22Rv1 (cell line): ENCODE measurements at regions not wholly inside any gene's neighbourhood (a gene's known extent, or its start where the extent isn't known, plus 50 kb on each side); places are given as distances from the start of the nearest gene placed in this dataset.

Source experiments
- H3K27ac ChIP-seq: fragments of 450-650 bp; 2 replicates; pipeline ENCODE4 v1.5.1; 2017
- ZFX ChIP-seq: fragments of 450-650 bp; IDR thresholded peaks from 2 replicates; pipeline ENCODE4 v1.6.1; 2017; ENCODE audit warnings: antibody characterized with exemption, borderline replicate concordance
- TF ChIP-seq, protein P1 (sequence below): fragments of 450-650 bp; IDR thresholded peaks from 2 replicates; pipeline ENCODE4 v1.5.1; 2017; ENCODE audit warnings: mild to moderate bottlenecking

DNA sequence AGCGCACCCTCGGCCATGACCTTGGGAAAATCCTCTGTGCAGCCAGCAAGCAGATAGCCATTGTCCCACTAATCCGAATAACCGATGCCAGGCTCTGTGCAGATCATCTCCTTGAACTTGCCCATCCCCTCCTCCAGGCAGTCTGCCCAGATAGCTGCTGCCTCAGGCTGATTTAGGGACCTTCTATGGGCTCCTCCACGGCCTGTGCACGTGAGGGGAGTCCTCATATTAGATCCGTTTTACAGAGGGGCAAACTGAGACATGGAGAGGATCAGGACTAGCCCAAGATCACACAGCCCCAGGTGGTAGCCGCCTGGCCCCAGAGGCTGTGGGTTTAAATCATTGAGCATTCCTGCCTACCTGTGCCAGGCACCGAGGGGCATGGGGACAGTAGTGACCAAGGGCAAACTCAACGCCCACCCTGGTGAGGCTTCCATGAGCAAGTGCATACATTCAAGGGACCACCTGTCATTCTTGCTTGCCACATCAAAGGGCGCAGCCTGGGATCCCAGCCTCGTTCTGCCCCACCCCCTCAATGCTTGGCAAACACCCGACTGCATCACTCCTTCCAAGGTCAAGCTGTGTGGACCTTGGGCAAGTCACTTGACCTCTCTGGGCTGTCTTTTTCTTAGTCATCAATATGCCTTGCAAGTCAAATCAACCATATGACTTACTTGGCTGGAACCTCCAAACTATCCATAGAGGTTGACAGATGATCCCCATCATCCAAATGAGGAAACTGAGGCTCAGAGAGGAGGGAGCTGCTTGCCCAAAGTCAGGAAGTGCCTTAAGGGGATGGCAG, 131.6 kb downstream of the MN1 start:
- TF ChIP-seq, protein P1, sequence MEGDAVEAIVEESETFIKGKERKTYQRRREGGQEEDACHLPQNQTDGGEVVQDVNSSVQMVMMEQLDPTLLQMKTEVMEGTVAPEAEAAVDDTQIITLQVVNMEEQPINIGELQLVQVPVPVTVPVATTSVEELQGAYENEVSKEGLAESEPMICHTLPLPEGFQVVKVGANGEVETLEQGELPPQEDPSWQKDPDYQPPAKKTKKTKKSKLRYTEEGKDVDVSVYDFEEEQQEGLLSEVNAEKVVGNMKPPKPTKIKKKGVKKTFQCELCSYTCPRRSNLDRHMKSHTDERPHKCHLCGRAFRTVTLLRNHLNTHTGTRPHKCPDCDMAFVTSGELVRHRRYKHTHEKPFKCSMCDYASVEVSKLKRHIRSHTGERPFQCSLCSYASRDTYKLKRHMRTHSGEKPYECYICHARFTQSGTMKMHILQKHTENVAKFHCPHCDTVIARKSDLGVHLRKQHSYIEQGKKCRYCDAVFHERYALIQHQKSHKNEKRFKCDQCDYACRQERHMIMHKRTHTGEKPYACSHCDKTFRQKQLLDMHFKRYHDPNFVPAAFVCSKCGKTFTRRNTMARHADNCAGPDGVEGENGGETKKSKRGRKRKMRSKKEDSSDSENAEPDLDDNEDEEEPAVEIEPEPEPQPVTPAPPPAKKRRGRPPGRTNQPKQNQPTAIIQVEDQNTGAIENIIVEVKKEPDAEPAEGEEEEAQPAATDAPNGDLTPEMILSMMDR = no peak
- TF ChIP-seq ZFX = no peak
- H3K27ac ChIP-seq = no peak overlapping the region

DNA sequence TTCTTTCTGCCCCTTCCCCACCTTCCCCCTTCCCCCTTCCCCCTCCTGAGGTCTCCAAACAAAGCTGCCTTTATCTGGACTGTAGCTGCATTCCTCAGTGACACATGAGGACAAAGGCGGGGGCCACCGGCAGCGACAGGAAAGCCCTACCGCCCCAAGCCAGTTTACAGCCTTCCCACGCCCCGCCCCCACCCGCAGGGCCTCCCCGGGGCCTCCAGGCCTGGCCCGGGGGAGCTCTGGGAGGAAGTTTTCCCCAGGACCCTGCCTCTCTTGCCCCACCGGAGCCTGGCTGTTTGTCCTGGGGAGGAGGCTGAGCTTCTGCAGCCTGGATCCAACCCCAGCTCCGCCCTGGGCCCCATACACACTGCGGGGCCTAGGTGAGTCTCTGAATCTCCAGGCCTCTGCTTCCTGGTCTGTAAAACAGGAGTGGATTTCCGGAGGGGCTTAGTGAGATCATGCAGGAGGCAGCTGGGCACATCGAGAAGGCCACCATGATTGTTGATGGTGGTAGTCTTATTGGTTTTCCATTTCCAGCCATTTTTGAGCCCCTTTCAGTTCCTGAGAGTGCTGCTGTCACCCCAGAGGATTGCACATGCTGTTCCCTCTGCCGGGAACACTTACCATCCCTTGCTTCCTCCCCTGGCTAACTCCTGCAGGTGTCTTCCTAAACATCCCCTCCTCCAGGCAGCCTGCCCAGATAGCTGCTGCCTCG, 130.7 kb downstream of the MN1 start:
- H3K27ac ChIP-seq = no peak overlapping the region

DNA sequence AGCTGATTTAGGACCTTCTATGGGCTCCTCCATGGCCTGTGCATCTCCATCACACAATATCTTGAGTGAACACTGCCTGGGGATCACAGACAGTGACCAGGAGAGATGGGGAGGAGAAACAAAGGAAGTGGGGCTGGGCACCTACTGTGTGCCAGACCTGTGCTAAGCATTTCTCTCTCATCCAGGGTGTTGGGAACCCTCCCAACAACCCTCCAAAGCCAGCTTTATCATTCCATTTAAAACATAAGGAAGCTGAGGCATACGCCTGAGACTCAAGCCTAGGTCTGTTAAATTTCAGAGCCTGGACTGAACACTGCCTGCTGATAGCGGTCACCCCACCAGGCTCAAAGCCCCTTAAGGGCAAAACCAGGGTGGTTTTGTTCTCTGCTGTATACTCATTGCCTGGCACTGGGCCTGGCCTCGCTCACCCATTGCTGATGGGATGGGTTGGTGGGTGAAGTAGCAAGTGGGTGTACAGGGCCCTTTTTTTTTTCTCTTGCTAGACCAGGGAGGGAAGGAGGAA, 130.1 kb downstream of the MN1 start:
- H3K27ac ChIP-seq = no peak overlapping the region
- TF ChIP-seq, protein P1 = no peak
- no peak for TF ChIP-seq ZFX

More for the DNA sequence above, 130.7 kb downstream of the MN1 start:
- TF ChIP-seq, protein P1 = no peak
- TF ChIP-seq ZFX = no peak

DNA sequence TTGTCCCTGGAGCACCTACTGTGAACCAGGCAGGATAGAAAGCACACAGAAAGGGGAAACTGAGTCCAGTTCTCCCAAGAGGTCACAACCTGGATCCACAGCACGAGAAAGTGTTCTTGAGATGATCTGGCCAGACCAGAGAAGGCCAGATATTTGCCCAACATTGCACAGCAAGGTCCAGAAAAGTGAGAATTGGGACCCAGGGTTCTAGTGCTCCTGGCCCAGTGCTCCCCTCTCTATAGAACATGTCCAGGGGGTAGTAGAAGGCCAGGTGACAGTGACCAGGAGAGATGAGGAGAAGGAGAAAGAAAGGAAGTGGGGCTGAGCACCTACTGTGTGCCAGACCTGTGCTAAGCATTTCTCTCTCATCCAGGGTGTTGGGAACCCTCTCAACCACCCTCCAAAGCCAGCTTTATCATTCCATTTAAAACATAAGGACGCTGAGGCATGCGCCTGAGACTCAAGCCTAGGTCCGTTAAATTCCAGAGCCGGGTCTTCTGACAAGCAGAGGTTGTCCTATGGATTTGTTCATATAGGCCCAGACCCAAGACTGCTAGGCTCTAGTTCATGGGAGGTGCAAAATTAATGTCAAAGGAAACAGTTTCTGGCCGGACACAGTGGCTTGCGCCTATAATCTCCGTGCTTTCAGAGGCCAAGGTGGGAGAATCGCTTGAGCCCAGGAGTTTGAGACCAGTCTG, 128.7 kb downstream of the MN1 start:
- H3K27ac ChIP-seq = no peak overlapping the region
- TF ChIP-seq, protein P1 = no peak
- no peak for TF ChIP-seq ZFX

DNA sequence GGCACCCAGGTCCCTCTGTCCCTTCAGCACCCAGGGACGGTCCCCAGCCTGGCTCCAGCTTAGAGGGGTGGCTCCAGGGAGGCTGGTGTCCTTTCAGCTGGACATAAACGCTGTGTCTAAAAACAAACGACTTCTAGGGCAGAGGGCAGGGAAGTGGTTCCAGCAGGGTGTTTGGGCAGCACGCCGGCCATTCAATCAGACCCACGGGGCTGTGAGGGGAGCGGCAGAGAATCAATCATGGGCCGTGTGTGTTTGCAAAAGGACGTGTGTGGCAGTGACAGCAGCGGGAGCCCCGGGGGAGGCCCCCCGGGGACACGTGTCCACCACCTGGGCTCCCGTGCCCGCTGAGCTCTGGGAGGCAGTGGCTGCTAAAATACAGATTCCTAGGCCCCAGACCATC, 127.7 kb downstream of the MN1 start:
- H3K27ac ChIP-seq = no peak overlapping the region
- TF ChIP-seq, protein P1 = no peak
- no peak for TF ChIP-seq ZFX

DNA sequence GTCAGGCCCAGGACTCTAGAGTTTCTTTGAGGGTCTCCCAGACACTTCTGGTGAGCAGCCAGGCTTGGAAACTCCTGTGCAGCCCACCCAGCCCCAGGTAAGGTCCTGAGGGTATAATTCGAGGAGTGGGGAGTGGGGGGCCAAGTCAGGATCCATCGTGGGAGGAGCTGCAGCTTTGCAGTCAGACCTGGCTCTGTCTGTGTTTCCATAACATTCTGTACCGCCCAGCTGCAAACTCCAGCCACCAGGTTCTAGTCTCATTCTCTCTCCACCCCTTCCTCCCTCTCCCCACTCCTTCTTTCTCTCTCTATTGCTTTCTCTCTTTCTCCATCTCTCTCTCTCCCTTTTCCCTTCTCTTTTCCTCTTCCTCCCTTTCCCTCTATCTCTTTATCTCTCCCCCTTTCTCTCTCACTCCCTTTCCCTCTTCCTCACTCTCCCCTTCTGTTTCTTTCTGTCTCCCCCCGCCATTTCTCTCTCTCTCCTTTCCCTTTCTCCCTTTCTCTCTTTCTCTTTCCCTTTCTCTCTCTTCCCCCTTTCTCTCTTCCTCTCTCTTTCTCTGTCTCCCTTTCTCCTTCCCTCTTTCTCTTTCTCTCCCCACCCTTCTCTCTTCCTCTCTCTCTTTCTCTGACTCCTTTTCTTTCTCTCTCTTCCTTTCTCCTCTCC, 127.2 kb downstream of the MN1 start:
- no peak overlapping the region for H3K27ac ChIP-seq
- TF ChIP-seq ZFX = no peak
- TF ChIP-seq, protein P1 = no peak
